H1 (cell line): ENCODE measurements at regions not wholly inside any gene's neighbourhood (a gene's known extent, or its start where the extent isn't known, plus 50 kb on each side); places are given as distances from the start of the nearest gene placed in this dataset.

Experiments used
- CTCF ChIA-PET: fragments of 300-600 bp; sonication (Branson Sonifier 250); formaldehyde crosslinking; loops from one replicate; lab custom pipeline; 2021; ENCODE audit not compliant: partially characterized antibody; lab: Charles Lee
- POLR2A ChIA-PET: fragments of 300-600 bp; sonication (Branson Sonifier 250); formaldehyde crosslinking; loops from one replicate; lab custom pipeline; 2021; ENCODE audit warnings: inconsistent platforms; ENCODE audit not compliant: partially characterized antibody; lab: Charles Lee
- DNase-seq, 2 experiments: peaks; one replicate each; pipeline versions ENCODE4 v3.0.0 to v3.0.0-alpha.2; 2010 to 2022; ENCODE audit warnings: low spot score in 2 of 2, low read depth in 1 of 2, mixed read lengths in 1 of 2
- FAIRE-seq: peaks from 2 replicates; lab custom pipeline; 2011; peaks lifted over from hg19 to GRCh38; lab: Jason Lieb, UNC
- H2AFZ ChIP-seq: 2 replicates; pipeline ENCODE4 v1.8.1; 2012; ENCODE audit warnings: low read length, inconsistent platforms
- H2AK5ac ChIP-seq: 2 replicates; pipeline ENCODE4 v1.6.1; 2013; ENCODE audit warnings: low read depth, low read length
- H2BK120ac ChIP-seq: replicated peaks from 2 replicates; pipeline ENCODE3; 2013; ENCODE audit warnings: low read depth, low read length, inconsistent platforms
- H2BK12ac ChIP-seq: 2 replicates; pipeline ENCODE4 v1.6.1; 2013; ENCODE audit warnings: low read depth, low read length
- H2BK15ac ChIP-seq: 2 replicates; pipeline ENCODE4 v1.6.1; 2013; ENCODE audit warnings: low read length
- H2BK20ac ChIP-seq: 2 replicates; pipeline ENCODE4 v1.6.1; 2013; ENCODE audit warnings: low read length
- H2BK5ac ChIP-seq: 2 replicates; pipeline ENCODE4 v1.6.1; 2013; ENCODE audit warnings: low read depth, low read length
- H3K14ac ChIP-seq: 2 replicates; pipeline ENCODE4 v1.6.1; 2013; ENCODE audit warnings: inconsistent platforms; ENCODE audit not compliant: insufficient read length
- H3K18ac ChIP-seq: 2 replicates; pipeline ENCODE4 v1.6.1; 2013; ENCODE audit warnings: low read length; ENCODE audit errors: extremely low read depth
- H3K23ac ChIP-seq: 2 replicates; pipeline ENCODE4 v1.6.1; 2013; ENCODE audit warnings: inconsistent platforms; ENCODE audit not compliant: insufficient read length
- H3K23me2 ChIP-seq: 2 replicates; pipeline ENCODE4 v1.6.1; 2013; ENCODE audit warnings: low read depth, low read length
- H3K27ac ChIP-seq: 2 replicates; pipeline ENCODE4 v1.6.1; 2011; ENCODE audit warnings: low read depth, low read length, inconsistent platforms
- H3K27me3 ChIP-seq, 4 experiments: replicated peaks in 1 of 4; 1 replicate in 1 of 4; 2 replicates in 3 of 4; pipeline versions ENCODE4 v1.6.1 to v1.8.1; 2011 to 2013; ENCODE audit warnings: low read length in 3 of 4, mild to moderate bottlenecking in 3 of 4, inconsistent platforms in 2 of 4, mixed read lengths in 2 of 4, moderate library complexity in 1 of 4; ENCODE audit not compliant: control insufficient read depth in 3 of 4, insufficient read depth in 3 of 4; ENCODE audit errors: extremely low read depth in 1 of 4
- H3K36me3 ChIP-seq, 4 experiments: 2 replicates each; pipeline versions ENCODE4 v1.6.1 to v1.8.1; 2011 to 2013; ENCODE audit warnings: mild to moderate bottlenecking in 4 of 4, low read length in 3 of 4, moderate library complexity in 2 of 4, control low read depth in 1 of 4, inconsistent platforms in 1 of 4; ENCODE audit not compliant: insufficient read depth in 4 of 4, control insufficient read depth in 2 of 4
- H3K4ac ChIP-seq: replicated peaks from 2 replicates; pipeline ENCODE3; 2013; ENCODE audit warnings: low read length, low read depth, mixed read lengths, inconsistent platforms; ENCODE audit not compliant: insufficient read length
- H3K4me1 ChIP-seq, 4 experiments: replicated peaks in 1 of 4; 1 replicate in 1 of 4; 2 replicates in 3 of 4; pipeline versions ENCODE4 v1.6.1 to v1.8.1; 2011 to 2013; ENCODE audit warnings: low read length in 3 of 4, inconsistent platforms in 2 of 4, mixed read lengths in 1 of 4; ENCODE audit not compliant: insufficient read depth in 4 of 4, control insufficient read depth in 3 of 4
- H3K4me2 ChIP-seq, 2 experiments: 2 replicates each; pipeline versions ENCODE4 v1.6.1 to v1.8.1; 2011 to 2013; ENCODE audit warnings: low read depth in 2 of 2, low read length in 2 of 2, control low read depth in 1 of 2, inconsistent platforms in 1 of 2, mild to moderate bottlenecking in 1 of 2; ENCODE audit not compliant: insufficient read depth in 1 of 2
- H3K4me3 ChIP-seq, 4 experiments: fragments of 200-600, 300-600 bp in 1 of 4; sonication (generic), shearing (Covaris generic), sonication (Bioruptor Twin) in 1 of 4; 2 replicates each; pipeline versions ENCODE4 v1.5.1 to v1.8.1; 2011 to 2016; ENCODE audit warnings: low read length in 4 of 4, low read depth in 3 of 4, control low read depth in 2 of 4, inconsistent platforms in 2 of 4, mild to moderate bottlenecking in 2 of 4, mixed read lengths in 1 of 4, moderate library complexity in 1 of 4; ENCODE audit not compliant: insufficient read depth in 2 of 4; ENCODE audit errors: extremely low read depth in 1 of 4
- H3K56ac ChIP-seq: replicated peaks from 2 replicates; pipeline ENCODE3; 2013; ENCODE audit warnings: low read depth, mild to moderate bottlenecking, mixed read lengths, low read length, inconsistent platforms; ENCODE audit not compliant: insufficient read length
- H3K79me1 ChIP-seq: 2 replicates; pipeline ENCODE4 v1.6.1; 2013; ENCODE audit warnings: low read depth, low read length, control low read depth
- H3K79me2 ChIP-seq, 2 experiments: 2 replicates each; pipeline versions ENCODE4 v1.6.1 to v1.8.1; 2012 to 2013; ENCODE audit warnings: low read length in 2 of 2, mild to moderate bottlenecking in 2 of 2, inconsistent platforms in 1 of 2; ENCODE audit not compliant: insufficient read depth in 2 of 2, control insufficient read depth in 1 of 2
- H3K9ac ChIP-seq, 4 experiments: replicated peaks in 1 of 4; 1 replicate in 1 of 4; 2 replicates in 3 of 4; pipeline versions ENCODE4 v1.6.1 to v1.8.1; 2011 to 2013; ENCODE audit warnings: low read depth in 3 of 4, low read length in 3 of 4, control low read depth in 2 of 4, mild to moderate bottlenecking in 2 of 4, moderate library complexity in 2 of 4, inconsistent platforms in 1 of 4; ENCODE audit errors: extremely low read depth in 1 of 4
- H3K9me3 ChIP-seq, 2 experiments: 2 replicates each; pipeline versions ENCODE4 v1.6.1 to v1.8.1; 2012 to 2013; ENCODE audit warnings: mild to moderate bottlenecking in 2 of 2, moderate library complexity in 2 of 2, control low read depth in 1 of 2, inconsistent platforms in 1 of 2, low read depth in 1 of 2, low read length in 1 of 2, mixed read lengths in 1 of 2; ENCODE audit not compliant: insufficient read depth in 2 of 2
- H4K20me1 ChIP-seq, 2 experiments: replicated peaks in 1 of 2; 2 replicates each; pipeline versions ENCODE3 to v1.8.1; 2011 to 2013; ENCODE audit warnings: inconsistent platforms in 2 of 2, low read length in 2 of 2, mild to moderate bottlenecking in 1 of 2; ENCODE audit not compliant: insufficient read depth in 2 of 2, control insufficient read depth in 1 of 2
- H4K5ac ChIP-seq: 2 replicates; pipeline ENCODE4 v1.6.1; 2013; ENCODE audit warnings: low read length, low read depth, mixed read lengths, inconsistent platforms; ENCODE audit not compliant: insufficient read length
- H4K8ac ChIP-seq: 2 replicates; pipeline ENCODE4 v1.8.0; 2013; ENCODE audit warnings: mild to moderate bottlenecking, moderate library complexity, low read length, inconsistent platforms; ENCODE audit not compliant: insufficient read depth; ENCODE audit errors: extremely low read depth
- H4K91ac ChIP-seq: replicated peaks from 2 replicates; pipeline ENCODE3; 2013; ENCODE audit warnings: low read length, mixed read lengths, inconsistent platforms; ENCODE audit not compliant: insufficient read length
- CBX8 ChIP-seq: fragments of 300-800, 300-1000 bp; sonication (generic); IDR thresholded peaks from 2 replicates; pipeline ENCODE4 v1.7.1; 2016; ENCODE audit warnings: low read depth, low read length, borderline replicate concordance
- CHD1 ChIP-seq: IDR thresholded peaks from 2 replicates; pipeline ENCODE4 v1.6.1; 2012; ENCODE audit warnings: low read depth, low read length, improper control_type of control experiment
- FOSL1 ChIP-seq: IDR thresholded peaks from 2 replicates; pipeline ENCODE4 v1.6.1; 2011; ENCODE audit warnings: mild to moderate bottlenecking, low read depth, low read length, moderate library complexity; ENCODE audit not compliant: insufficient read depth
- PHF8 ChIP-seq: fragments of 200-600 bp; sonication (generic); conservative IDR thresholded peaks from 2 replicates; pipeline ENCODE4 v1.7.1; 2012; ENCODE audit warnings: low read depth, mild to moderate bottlenecking, inconsistent platforms, low read length, moderate library complexity
- RXRA ChIP-seq: IDR thresholded peaks from 2 replicates; pipeline ENCODE4 v1.6.1; 2011; ENCODE audit warnings: low read depth, mild to moderate bottlenecking, low read length, moderate library complexity; ENCODE audit not compliant: insufficient read depth
- TEAD4 ChIP-seq: IDR thresholded peaks from 2 replicates; pipeline ENCODE4 v1.6.1; 2012; ENCODE audit warnings: low read depth, low read length, inconsistent platforms, mixed read lengths
- WGBS, 2 experiments: shearing (Covaris generic) in 1 of 2; methylation state at CpG; one replicate each; pipeline versions ENCODE4 v1.1.6 to v1.1.7; 2013 to 2015; ENCODE audit warnings: low lambda C conversion rate in 2 of 2, mixed read lengths in 2 of 2, inconsistent platforms in 1 of 2, low coverage in 1 of 2, missing lambda C conversion rate in 1 of 2; ENCODE audit not compliant: insufficient replicate concordance in 2 of 2, insufficient coverage in 1 of 2, insufficient read length in 1 of 2; ENCODE audit errors: extremely low coverage in 1 of 2, missing lambda C conversion rate in 1 of 2; 5-methylcytosine and 5-hydroxymethylcytosine counted together
- TF ChIP-seq, protein P1 (sequence below): IDR thresholded peaks from 2 replicates; pipeline ENCODE4 v1.6.1; 2012; ENCODE audit warnings: low read length, inconsistent platforms

DNA sequence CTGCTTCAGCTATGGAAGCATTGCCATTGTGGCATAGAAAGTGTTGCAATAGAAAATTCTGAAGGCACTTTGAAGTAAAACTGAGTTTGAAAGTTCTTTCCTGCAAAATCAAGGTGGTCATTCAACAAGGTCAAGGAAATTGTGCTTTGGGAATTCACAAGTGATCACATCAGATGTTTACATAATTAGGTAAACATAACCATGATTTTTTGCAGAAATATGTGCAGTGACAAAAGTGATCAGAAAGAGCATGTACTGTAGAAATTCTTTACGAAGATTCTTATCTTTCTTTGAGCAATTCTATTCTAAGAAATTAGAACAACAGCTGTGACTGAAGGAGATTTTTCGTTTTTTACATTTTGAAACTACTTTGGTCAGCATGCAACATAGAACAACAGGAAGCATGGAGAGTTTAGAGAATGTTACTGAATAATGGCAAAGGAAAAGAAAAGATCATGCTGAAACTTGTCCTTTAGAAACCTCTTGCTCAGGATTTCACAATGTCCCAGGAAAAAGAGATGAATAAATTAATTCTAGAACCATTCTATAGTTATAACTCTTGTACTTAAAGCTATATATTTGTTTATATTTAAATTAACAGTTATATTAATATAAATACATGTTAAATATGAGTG is 643.4 kb upstream of the ARPP21 start:
- Histone ChIP-seq H3K23ac (no peak overlapping the region), H2BK12ac (no peak overlapping the region), H3K4me2 (no peak overlapping the region), H3K36me3 (no peaks in the 10 kb centered on the region; a peak in 1 of 8 replicates), H3K9ac (no peak overlapping the region), H3K9me3 (no peaks in the 10 kb centered on the region), H3K79me2 (no peaks in the 10 kb centered on the region), H3K18ac (no peak overlapping the region), H2AFZ (no peak overlapping the region), H4K8ac (no peak overlapping the region), H3K4me3 (no peak overlapping the region), H2AK5ac (no peak overlapping the region), H3K14ac (no peak overlapping the region), H3K56ac (no peak overlapping the region), H4K91ac (no peak overlapping the region), H3K23me2 (no peaks in the 10 kb centered on the region), H2BK20ac (no peak overlapping the region), H4K20me1 (no peaks in the 10 kb centered on the region), H2BK120ac (no peak overlapping the region), H3K79me1 (no peaks in the 10 kb centered on the region), H3K27ac (no peak overlapping the region), H3K4ac (no peak overlapping the region), H3K27me3 (peaks cover 0 to 1% (median 0%) of the 10 kb centered on the region in 4 experiments; a peak in 1 of 7 replicates), H2BK5ac (no peak overlapping the region), H3K4me1 (no peaks in the 10 kb centered on the region), H4K5ac (no peak overlapping the region), H2BK15ac (no peak overlapping the region)
- 73% methylated on average over 2 of the region's 2 CpGs; no CpG with 5 or more reads in 1 of the 2 experiments for WGBS, 2 experiments
- ChIA-PET POLR2A (no interaction called here), CTCF (interaction anchor here (1.0 kb wide), 1 partner anchor 8 kb away, joined by 3 read pairs; no protein-coding TSS in a partner anchor)
- TF ChIP-seq TEAD4 (no peak), CHD1 (no peak), FOSL1 (no peak), CBX8 (no peak), PHF8 (no peak), RXRA (no peak)
- TF ChIP-seq, protein P1, sequence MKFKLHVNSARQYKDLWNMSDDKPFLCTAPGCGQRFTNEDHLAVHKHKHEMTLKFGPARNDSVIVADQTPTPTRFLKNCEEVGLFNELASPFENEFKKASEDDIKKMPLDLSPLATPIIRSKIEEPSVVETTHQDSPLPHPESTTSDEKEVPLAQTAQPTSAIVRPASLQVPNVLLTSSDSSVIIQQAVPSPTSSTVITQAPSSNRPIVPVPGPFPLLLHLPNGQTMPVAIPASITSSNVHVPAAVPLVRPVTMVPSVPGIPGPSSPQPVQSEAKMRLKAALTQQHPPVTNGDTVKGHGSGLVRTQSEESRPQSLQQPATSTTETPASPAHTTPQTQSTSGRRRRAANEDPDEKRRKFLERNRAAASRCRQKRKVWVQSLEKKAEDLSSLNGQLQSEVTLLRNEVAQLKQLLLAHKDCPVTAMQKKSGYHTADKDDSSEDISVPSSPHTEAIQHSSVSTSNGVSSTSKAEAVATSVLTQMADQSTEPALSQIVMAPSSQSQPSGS: no peak
- DNase-seq (no peak), FAIRE-seq (no peak)
